Endothelial cell of umbilical vein (primary cell): ENCODE measurements at regions not wholly inside any gene's neighbourhood (a gene's known extent, or its start where the extent isn't known, plus 50 kb on each side); places are given as distances from the start of the nearest gene placed in this dataset.
"Not testable (repeated sequence)": the region's sequence is repeated elsewhere in the genome, so short reads cannot be mapped to it uniquely, and the experiment has no call there.

Experiments used
- BruUV-seq: library from RNA; stranded (reverse); fragments of 400-500 nt; replicated peaks from 2 replicates; lab custom pipeline; 2021; lab: Mats Ljungman, UMichigan
- CTCF ChIA-PET: fragments of 300-600, 350-600 bp; sonication (Branson Sonifier 250); formaldehyde crosslinking; loops from one replicate; lab custom pipeline; 2021; ENCODE audit warnings: antibody characterized with exemption, inconsistent platforms; lab: Charles Lee
- POLR2A ChIA-PET: fragments of 300-600, 350-600 bp; sonication (Branson Sonifier 250); formaldehyde crosslinking; loops from one replicate; lab custom pipeline; 2021; ENCODE audit warnings: antibody characterized with exemption, inconsistent platforms; lab: Charles Lee
- DNase-seq: peaks from one replicate; pipeline ENCODE4 v3.0.0-alpha.2; 2011; ENCODE audit warnings: low read depth, low spot score
- FAIRE-seq: peaks from 2 replicates; lab custom pipeline; 2011; peaks lifted over from hg19 to GRCh38; lab: Jason Lieb, UNC
- H2AFZ ChIP-seq: 2 replicates; pipeline ENCODE4 v1.6.0; 2012; ENCODE audit warnings: low read depth, low read length, control low read depth, inconsistent platforms
- H3K27ac ChIP-seq: 2 replicates; pipeline ENCODE4 v1.5.1; 2011; ENCODE audit warnings: low read depth, mild to moderate bottlenecking, control low read depth, low read length, moderate library complexity; ENCODE audit not compliant: insufficient read depth
- H3K27me3 ChIP-seq, 2 experiments: 2 replicates each; pipeline versions ENCODE4 v1.6.0 to v1.6.1; 2011; ENCODE audit warnings: low read length in 2 of 2, mixed read lengths in 1 of 2; ENCODE audit not compliant: control insufficient read depth in 2 of 2, insufficient read depth in 2 of 2
- H3K36me3 ChIP-seq, 2 experiments: 2 replicates in 1 of 2; 3 replicates in 1 of 2; pipeline ENCODE4 v1.5.1; 2011; ENCODE audit warnings: low read length in 2 of 2, mild to moderate bottlenecking in 1 of 2, moderate library complexity in 1 of 2; ENCODE audit not compliant: control insufficient read depth in 2 of 2, insufficient read depth in 2 of 2; ENCODE audit errors: extremely low read depth in 1 of 2
- H3K4me1 ChIP-seq: 3 replicates; pipeline ENCODE4 v1.5.1; 2011; ENCODE audit warnings: mild to moderate bottlenecking, low read length; ENCODE audit not compliant: control insufficient read depth, insufficient read depth; ENCODE audit errors: extremely low read depth
- H3K4me2 ChIP-seq: 2 replicates; pipeline ENCODE4 v1.6.1; 2011; ENCODE audit warnings: low read length, control low read depth, mixed read lengths; ENCODE audit not compliant: insufficient read depth
- H3K4me3 ChIP-seq, 3 experiments: fragments of 200-600 bp in 1 of 3; sonication (generic), shearing (Covaris generic) in 1 of 3; replicated peaks in 1 of 3; 2 replicates each; pipeline ENCODE4 v1.5.1; 2011 to 2016; ENCODE audit warnings: control low read depth in 3 of 3, low read length in 3 of 3, mild to moderate bottlenecking in 2 of 3, inconsistent platforms in 1 of 3, low read depth in 1 of 3, moderate library complexity in 1 of 3; ENCODE audit not compliant: insufficient read depth in 1 of 3
- H3K79me2 ChIP-seq: 2 replicates; pipeline ENCODE4 v1.6.0; 2012; ENCODE audit warnings: low read length, inconsistent platforms; ENCODE audit not compliant: control insufficient read depth, insufficient read depth
- H3K9ac ChIP-seq: replicated peaks from 2 replicates; pipeline ENCODE3; 2011; ENCODE audit warnings: low read length, control low read depth; ENCODE audit not compliant: insufficient read depth; ENCODE audit errors: extremely low read depth
- H3K9me1 ChIP-seq: replicated peaks from 3 replicates; pipeline ENCODE4 v1.6.0; 2011; ENCODE audit warnings: mild to moderate bottlenecking, low read length; ENCODE audit not compliant: control insufficient read depth, insufficient read depth; ENCODE audit errors: extremely low read depth
- H3K9me3 ChIP-seq: replicated peaks from 2 replicates; pipeline ENCODE4 v1.5.1; 2012; ENCODE audit warnings: low read length, inconsistent platforms; ENCODE audit not compliant: control insufficient read depth, insufficient read depth
- H4K20me1 ChIP-seq: replicated peaks from 2 replicates; pipeline ENCODE3; 2011; ENCODE audit warnings: mild to moderate bottlenecking, low read length; ENCODE audit not compliant: control insufficient read depth, insufficient read depth; ENCODE audit errors: extremely low read depth
- EZH2 ChIP-seq: IDR thresholded peaks from 2 replicates; pipeline ENCODE4 v1.6.1; 2012; ENCODE audit warnings: borderline replicate concordance, low read depth, mild to moderate bottlenecking, moderate library complexity, low read length, inconsistent platforms; ENCODE audit not compliant: severe bottlenecking
- FOS ChIP-seq: IDR thresholded peaks from 2 replicates; pipeline ENCODE4 v1.6.1; 2011; ENCODE audit warnings: mild to moderate bottlenecking, low read length, moderate library complexity, borderline replicate concordance; ENCODE audit not compliant: insufficient read depth
- GATA2 ChIP-seq: IDR thresholded peaks from 2 replicates; pipeline ENCODE4 v1.7.0; 2011; ENCODE audit warnings: low read depth, mild to moderate bottlenecking, moderate library complexity, mixed read lengths, low read length; ENCODE audit not compliant: insufficient read length, insufficient read depth
- JUN ChIP-seq: IDR thresholded peaks from 2 replicates; pipeline ENCODE4 v1.6.1; 2011; ENCODE audit warnings: borderline replicate concordance, low read depth; ENCODE audit not compliant: insufficient read length, insufficient read depth
- MAX ChIP-seq: IDR thresholded peaks from 2 replicates; pipeline ENCODE4 v1.6.1; 2011; ENCODE audit not compliant: insufficient read depth, insufficient read length
- MYC ChIP-seq: IDR thresholded peaks from one replicate; pipeline ENCODE4 v1.6.1; 2011; ENCODE audit warnings: mild to moderate bottlenecking, low read depth, low read length
- POLR2A ChIP-seq: IDR thresholded peaks from 2 replicates; pipeline ENCODE4 v1.6.1; 2012; ENCODE audit warnings: low read depth, mild to moderate bottlenecking, control low read depth, low read length
- POLR2AphosphoS5 ChIP-seq: IDR thresholded peaks from 2 replicates; pipeline ENCODE4 v1.6.1; 2012; ENCODE audit warnings: low read depth, mild to moderate bottlenecking, control low read depth, low read length, moderate library complexity; ENCODE audit not compliant: insufficient read depth
- dilution Hi-C: fragments of 300-500 bp; cut with MboI; formaldehyde crosslinking; loops from one replicate; pipeline ENCODE4 v1.15.0; 2019; ENCODE audit warnings: low sequenced_read_pairs; ENCODE audit not compliant: extremely low pct_ligation_motif_present
- intact Hi-C: fragments of 100-400 bp; cut with micrococcal nuclease; formaldehyde crosslinking; loops from one replicate; pipeline ENCODE4 v1.10.0; 2022
- TF ChIP-seq, protein P1 (sequence below), 2 donors: IDR thresholded peaks; 1 replicate in 1 of 2; 2 replicates in 1 of 2; pipeline ENCODE4 v1.5.1; 2011; ENCODE audit warnings: low read length in 2 of 2, mild to moderate bottlenecking in 2 of 2, moderate library complexity in 2 of 2, control low read depth in 1 of 2, inconsistent platforms in 1 of 2, low read depth in 1 of 2; ENCODE audit not compliant: insufficient read depth in 1 of 2; ENCODE audit errors: extremely low read depth in 1 of 2

DNA sequence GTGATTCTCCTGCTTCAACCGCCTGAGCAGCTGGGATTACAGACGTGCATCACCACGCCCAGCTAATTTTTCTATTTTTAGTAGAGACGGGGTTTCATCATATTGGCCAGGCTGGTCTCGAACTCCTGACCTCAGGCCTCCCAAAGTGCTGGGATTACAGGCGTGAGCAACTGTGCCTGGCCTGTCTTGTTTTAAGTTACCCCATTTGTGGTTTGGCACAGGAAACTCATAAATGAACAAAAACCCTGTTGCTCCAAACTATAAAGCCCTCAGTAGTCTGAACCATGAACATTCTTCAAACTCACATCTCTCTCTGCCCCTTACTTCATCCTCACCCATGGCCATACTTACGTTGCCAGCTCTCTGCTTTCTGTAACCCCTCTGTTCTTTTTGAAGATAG, 61.7 kb downstream of the RHOU start:
- H2AFZ ChIP-seq, DNase-seq, H3K9ac ChIP-seq, intact Hi-C loops, H3K9me1 ChIP-seq, H3K79me2 ChIP-seq, H3K9me3 ChIP-seq, H3K36me3 ChIP-seq, H4K20me1 ChIP-seq, H3K4me3 ChIP-seq, BruUV-seq, H3K27me3 ChIP-seq, POLR2A ChIA-PET, CTCF ChIA-PET, H3K4me1 ChIP-seq, H3K4me2 ChIP-seq, FAIRE-seq, H3K27ac ChIP-seq, dilution Hi-C loops: not testable (repeated sequence)

DNA sequence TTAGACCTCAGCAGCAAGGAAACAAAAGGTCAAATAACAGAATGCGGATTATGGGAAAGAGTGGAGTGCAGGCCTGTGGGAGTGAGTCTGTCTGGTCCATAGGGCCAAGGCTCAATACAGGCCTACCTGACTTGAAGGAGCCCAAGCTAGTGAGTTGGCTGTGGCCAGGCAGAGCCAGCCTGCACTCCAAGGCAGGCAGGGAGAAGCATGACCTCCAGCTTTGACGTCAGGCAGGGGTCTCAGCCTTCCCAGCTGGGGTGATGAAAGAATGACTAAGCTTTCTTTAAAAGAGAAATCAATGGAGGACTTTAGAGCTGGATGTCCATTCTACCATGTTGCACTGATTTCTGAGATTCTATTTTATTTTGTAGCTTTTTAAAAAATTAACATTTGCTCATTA, 62.8 kb downstream of the RHOU start:
- Histone ChIP-seq H3K9me1 (no peaks in the 10 kb centered on the region), H3K4me2 (no peak overlapping the region), H3K4me3 (no peak overlapping the region), H3K9me3 (no peaks in the 10 kb centered on the region), H3K4me1 (no peaks in the 10 kb centered on the region), H3K27ac (no peak overlapping the region), H3K9ac (no peak overlapping the region), H4K20me1 (no peaks in the 10 kb centered on the region), H3K79me2 (no peaks in the 10 kb centered on the region), H3K27me3 (no peaks in the 10 kb centered on the region), H2AFZ (no peak overlapping the region), H3K36me3 (no peaks in the 10 kb centered on the region)
- no TSS peak for BruUV-seq
- DNase-seq: no peak
- TF ChIP-seq POLR2AphosphoS5 (no peak), POLR2A (no peak), EZH2 (no peak), MYC (no peak), GATA2 (no peak), FOS (no peak), MAX (no peak), JUN (no peak)
- TF ChIP-seq, protein P1, sequence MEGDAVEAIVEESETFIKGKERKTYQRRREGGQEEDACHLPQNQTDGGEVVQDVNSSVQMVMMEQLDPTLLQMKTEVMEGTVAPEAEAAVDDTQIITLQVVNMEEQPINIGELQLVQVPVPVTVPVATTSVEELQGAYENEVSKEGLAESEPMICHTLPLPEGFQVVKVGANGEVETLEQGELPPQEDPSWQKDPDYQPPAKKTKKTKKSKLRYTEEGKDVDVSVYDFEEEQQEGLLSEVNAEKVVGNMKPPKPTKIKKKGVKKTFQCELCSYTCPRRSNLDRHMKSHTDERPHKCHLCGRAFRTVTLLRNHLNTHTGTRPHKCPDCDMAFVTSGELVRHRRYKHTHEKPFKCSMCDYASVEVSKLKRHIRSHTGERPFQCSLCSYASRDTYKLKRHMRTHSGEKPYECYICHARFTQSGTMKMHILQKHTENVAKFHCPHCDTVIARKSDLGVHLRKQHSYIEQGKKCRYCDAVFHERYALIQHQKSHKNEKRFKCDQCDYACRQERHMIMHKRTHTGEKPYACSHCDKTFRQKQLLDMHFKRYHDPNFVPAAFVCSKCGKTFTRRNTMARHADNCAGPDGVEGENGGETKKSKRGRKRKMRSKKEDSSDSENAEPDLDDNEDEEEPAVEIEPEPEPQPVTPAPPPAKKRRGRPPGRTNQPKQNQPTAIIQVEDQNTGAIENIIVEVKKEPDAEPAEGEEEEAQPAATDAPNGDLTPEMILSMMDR (IDR thresholded peaks at IDR 0.05; ENCODE audit: extremely low read depth in 1 of 2, insufficient read depth in 1 of 2, low read depth in 1 of 2, low read length in 2 of 2): no peak
- intact Hi-C loops: no loop called here
- FAIRE-seq: no peak
- dilution Hi-C loops: no loop called here
- ChIA-PET POLR2A (no interaction called here), CTCF (no interaction called here)
